ENCODE measurements at regions not wholly inside any gene's neighbourhood (a gene's known extent, or its start where the extent isn't known, plus 50 kb on each side); places are given as distances from the start of the nearest gene placed in this dataset.

GRCh38 chr20:40511478-40511877, 177.6 kb downstream of the MAFB start:
- no peak for DNase-seq (ENCODE audit: low read depth in 1 of 2, low spot score in 2 of 2)
- POLR2A ChIA-PET (ENCODE audit: partially characterized antibody): no interaction called here

More at GRCh38 chr20:40511478-40511877, 177.6 kb downstream of the MAFB start:
- H2BK12ac ChIP-seq (ENCODE audit: low read depth, low read length): no peak overlapping the region
- H3K56ac ChIP-seq (replicated peaks; ENCODE audit: insufficient read length, low read depth, low read length): no peak overlapping the region
- H2BK20ac ChIP-seq (ENCODE audit: low read length): no peak overlapping the region
- H3K18ac ChIP-seq (ENCODE audit: extremely low read depth, low read length): no peak overlapping the region
- no peak for TF ChIP-seq POU5F1 (IDR thresholded peaks at IDR 0.05; ENCODE audit: low read depth, low read length)
- no peak for TF ChIP-seq BCL11A (IDR thresholded peaks at IDR 0.05; ENCODE audit: low read depth in 2 of 2, low read length in 2 of 2)
- no peak for TF ChIP-seq NRF1 (IDR thresholded peaks at IDR 0.05; ENCODE audit: low read depth, low read length)
- no peak for TF ChIP-seq TAF1 (IDR thresholded peaks at IDR 0.05; ENCODE audit: low read depth, low read length)
- no peak for TF ChIP-seq TEAD4 (IDR thresholded peaks at IDR 0.05; ENCODE audit: low read depth, low read length)
- no peak for TF ChIP-seq ZNF274 (IDR thresholded peaks at IDR 0.05; ENCODE audit: borderline replicate concordance, extremely low read depth, low read length)
- TF ChIP-seq SUZ12 (IDR thresholded peaks at IDR 0.05; ENCODE audit: low read length): no peak
- no peak for TF ChIP-seq PHF8 (conservative IDR thresholded peaks at IDR 0.05; ENCODE audit: low read depth, low read length)
- TF ChIP-seq SRF (IDR thresholded peaks at IDR 0.05; ENCODE audit: low read depth, low read length): no peak
- no peak overlapping the region for H3K4ac ChIP-seq (replicated peaks; ENCODE audit: insufficient read length, low read depth, low read length)
- WGBS, 2 experiments (ENCODE audit: extremely low coverage in 1 of 2, insufficient coverage in 1 of 2, insufficient read length in 1 of 2, insufficient replicate concordance in 2 of 2, low coverage in 1 of 2, low lambda C conversion rate in 2 of 2, missing lambda C conversion rate in 1 of 2): 85% methylated on average over 3 of the region's 3 CpGs; no CpG with 5 or more reads in 1 of the 2 experiments
- no peak overlapping the region; the same call in 1 of the 2 replicates for H4K8ac ChIP-seq (ENCODE audit: extremely low read depth, insufficient read depth, low read length)
- FAIRE-seq: no peak
- H3K4me3 ChIP-seq (ENCODE audit: extremely low read depth in 1 of 4, insufficient read depth in 2 of 4, low read depth in 3 of 4, low read length in 4 of 4): no peak overlapping the region
- H2BK15ac ChIP-seq (ENCODE audit: low read length): no peak overlapping the region
- no peak overlapping the region for H4K91ac ChIP-seq (replicated peaks; ENCODE audit: insufficient read length, low read length)
- H2BK5ac ChIP-seq (ENCODE audit: low read depth, low read length): no peak overlapping the region
- no peak overlapping the region for H4K5ac ChIP-seq (ENCODE audit: insufficient read length, low read depth, low read length)
- no peaks in the 10 kb centered on the region for H3K9me3 ChIP-seq (ENCODE audit: insufficient read depth in 2 of 2, low read depth in 1 of 2, low read length in 1 of 2)
- H3K23me2 ChIP-seq (ENCODE audit: low read depth, low read length): no peaks in the 10 kb centered on the region; the same call in 1 of the 2 replicates
- H3K9ac ChIP-seq (replicated peaks in 1 of 4; ENCODE audit: extremely low read depth in 1 of 4, low read depth in 3 of 4, low read length in 3 of 4): no peak overlapping the region
- no peak overlapping the region for H3K14ac ChIP-seq (ENCODE audit: insufficient read length)
- H2AK5ac ChIP-seq (ENCODE audit: low read depth, low read length): no peak overlapping the region
- no peaks in the 10 kb centered on the region for H3K79me2 ChIP-seq (ENCODE audit: control insufficient read depth in 1 of 2, insufficient read depth in 2 of 2, low read length in 2 of 2)
- H3K79me1 ChIP-seq (ENCODE audit: low read depth, low read length): no peaks in the 10 kb centered on the region
- no peak overlapping the region for H3K23ac ChIP-seq (ENCODE audit: insufficient read length)
- CTCF ChIA-PET (ENCODE audit: partially characterized antibody): no interaction called here
- H2AFZ ChIP-seq (ENCODE audit: low read length): 0 out of 2 replicates have a peak overlapping the region, but pooled peaks have one; percentile 22
- no peak overlapping the region for H2BK120ac ChIP-seq (replicated peaks; ENCODE audit: low read depth, low read length)
- H3K27ac ChIP-seq (ENCODE audit: low read depth, low read length): no peak overlapping the region
- peaks cover 0 to 4% (median 0%) of the 10 kb centered on the region in 4 experiments; a peak in 1 of 7 replicates for H3K4me1 ChIP-seq (replicated peaks in 1 of 4; ENCODE audit: control insufficient read depth in 3 of 4, insufficient read depth in 4 of 4, low read length in 3 of 4)
- no peaks in the 10 kb centered on the region for H3K36me3 ChIP-seq (ENCODE audit: control insufficient read depth in 2 of 4, insufficient read depth in 4 of 4, low read length in 3 of 4)
- no peak overlapping the region for H3K4me2 ChIP-seq (ENCODE audit: insufficient read depth in 1 of 2, low read depth in 2 of 2, low read length in 2 of 2)
- H3K27me3 ChIP-seq (replicated peaks in 1 of 4; ENCODE audit: control insufficient read depth in 3 of 4, extremely low read depth in 1 of 4, insufficient read depth in 3 of 4, low read length in 3 of 4): no peaks in the 10 kb centered on the region
- H4K20me1 ChIP-seq (replicated peaks in 1 of 2; ENCODE audit: control insufficient read depth in 1 of 2, insufficient read depth in 2 of 2, low read length in 2 of 2): no peaks in the 10 kb centered on the region
